ENCODE measurements at regions not wholly inside any gene's neighbourhood (a gene's known extent, or its start where the extent isn't known, plus 50 kb on each side); places are given as distances from the start of the nearest gene placed in this dataset.

GRCh38 chr2:82527124-82527523 is 1932.0 kb downstream of the SUCLG1 start:
- ChIA-PET CTCF (no interaction called here), POLR2A (no interaction called here)
- intact Hi-C loops (cut with micrococcal nuclease; ENCODE audit: unreplicated experiment): no loop called here
- Histone ChIP-seq H3K9me3 (ENCODE audit: control insufficient read depth, insufficient read depth, low read depth, low read length) (no peaks in the 10 kb centered on the region), H3K4me3 (ENCODE audit: low read depth in 2 of 2, low read length in 2 of 2) (no peak overlapping the region), H3K4me1 (ENCODE audit: control insufficient read depth, insufficient read depth, low read length) (no peaks in the 10 kb centered on the region), H3K36me3 (ENCODE audit: control insufficient read depth, insufficient read depth, low read length) (no peaks in the 10 kb centered on the region), H3K27me3 (ENCODE audit: control insufficient read depth, insufficient read depth, low read length) (no peaks in the 10 kb centered on the region), H3K27ac (ENCODE audit: low read length) (no peak overlapping the region)
- DNase-seq (ENCODE audit: low read depth, low spot score) (no peak), ATAC-seq (no peak)
- TF ChIP-seq TCF7L2 (IDR thresholded peaks at IDR 0.05; ENCODE audit: low read depth, low read length) (no peak), POLR2AphosphoS5 (IDR thresholded peaks at IDR 0.05; ENCODE audit: low read depth, low read length) (no peak), REST (IDR thresholded peaks at IDR 0.05; ENCODE audit: insufficient read depth in 1 of 2, low read depth in 2 of 2, low read length in 1 of 2) (no peak), SIN3A (IDR thresholded peaks at IDR 0.05; ENCODE audit: borderline replicate concordance, insufficient read depth, low read depth, low read length) (no peak), CTCF (IDR thresholded peaks at IDR 0.05) (no peak)
- no TSS peak for BruUV-seq (replicated peaks)
- in situ Hi-C loops (cut with HindIII; ENCODE audit: low pct_unique_long_range_greater_than_20kb, low sequenced_read_pairs): no loop called here

GRCh38 chr2:82526277-82526676 is 1932.8 kb downstream of the SUCLG1 start:
- BruUV-seq (replicated peaks): no TSS peak
- TF ChIP-seq REST (IDR thresholded peaks at IDR 0.05; ENCODE audit: insufficient read depth in 1 of 2, low read depth in 2 of 2, low read length in 1 of 2) (no peak), CTCF (IDR thresholded peaks at IDR 0.05) (no peak), POLR2AphosphoS5 (IDR thresholded peaks at IDR 0.05; ENCODE audit: low read depth, low read length) (no peak), SIN3A (IDR thresholded peaks at IDR 0.05; ENCODE audit: borderline replicate concordance, insufficient read depth, low read depth, low read length) (no peak), TCF7L2 (IDR thresholded peaks at IDR 0.05; ENCODE audit: low read depth, low read length) (no peak)
- no peaks in the 10 kb centered on the region for H3K36me3 ChIP-seq (ENCODE audit: control insufficient read depth, insufficient read depth, low read length)
- no peak overlapping the region for H3K4me3 ChIP-seq (ENCODE audit: low read depth in 2 of 2, low read length in 2 of 2)
- no peaks in the 10 kb centered on the region for H3K9me3 ChIP-seq (ENCODE audit: control insufficient read depth, insufficient read depth, low read depth, low read length)
- CTCF ChIA-PET: no interaction called here
- no peak overlapping the region for H3K27ac ChIP-seq (ENCODE audit: low read length)
- POLR2A ChIA-PET: no interaction called here
- H3K4me1 ChIP-seq (ENCODE audit: control insufficient read depth, insufficient read depth, low read length): no peaks in the 10 kb centered on the region
- ATAC-seq: no peak
- intact Hi-C loops (cut with micrococcal nuclease; ENCODE audit: unreplicated experiment) (no loop called here), in situ Hi-C loops (cut with HindIII; ENCODE audit: low pct_unique_long_range_greater_than_20kb, low sequenced_read_pairs) (no loop called here)
- no peak for DNase-seq (ENCODE audit: low read depth, low spot score)
- no peaks in the 10 kb centered on the region for H3K27me3 ChIP-seq (ENCODE audit: control insufficient read depth, insufficient read depth, low read length)

Measured in Panc1 (cell line).